Prostate gland (tissue), 2 donors: ENCODE measurements at regions not wholly inside any gene's neighbourhood (a gene's known extent, or its start where the extent isn't known, plus 50 kb on each side); places are given as distances from the start of the nearest gene placed in this dataset.
A peak's percentile ranks its signal among the peaks of the same experiment; 100 is the strongest.

Experiments
- DNase-seq: peaks from one replicate; pipeline ENCODE4 v3.0.0-alpha.2; 2019; ENCODE audit warnings: low spot score
- H3K27ac ChIP-seq, 2 donors: fragments of 200-600 bp; sonication (generic); 2 replicates each; pipeline ENCODE4 v1.5.1; 2017 to 2019
- H3K27me3 ChIP-seq: fragments of 200-600 bp; sonication (generic); replicated peaks from 2 replicates; pipeline ENCODE4 v1.5.1; 2019; ENCODE audit not compliant: insufficient read depth
- H3K36me3 ChIP-seq, 2 donors: fragments of 200-600 bp; sonication (generic); 1 replicate in 1 of 2; 2 replicates in 1 of 2; pipeline versions ENCODE4 v1.5.1 to v1.8.1; 2017 to 2019
- H3K4me1 ChIP-seq: fragments of 200-600 bp; sonication (generic); replicated peaks from 2 replicates; pipeline ENCODE4 v1.5.1; 2019
- H3K4me3 ChIP-seq, 2 donors: fragments of 200-600 bp; sonication (generic); 2 replicates each; pipeline ENCODE4 v1.5.1; 2017 to 2019
- H3K9me3 ChIP-seq: fragments of 200-600 bp; sonication (generic); 2 replicates; pipeline ENCODE4 v1.5.1; 2017
- POLR2A ChIP-seq: fragments of 450-650 bp; IDR thresholded peaks from one replicate; pipeline ENCODE4 v1.6.1; 2016; ENCODE audit warnings: antibody characterized with exemption, mild to moderate bottlenecking
- POLR2AphosphoS5 ChIP-seq: sonication (generic); formaldehyde crosslinking; IDR thresholded peaks from one replicate; pipeline ENCODE4 v1.6.1; 2017; ENCODE audit warnings: antibody characterized with exemption
- WGBS: methylation state at CpG from one replicate; pipeline ENCODE4 v1.1.5; 2018; 5-methylcytosine and 5-hydroxymethylcytosine counted together
- intact Hi-C: fragments of 100-400 bp; cut with DNase I; formaldehyde crosslinking; loops from one replicate; pipeline ENCODE4 v1.14.2; 2022
- TF ChIP-seq, protein P1 (sequence below), 4 experiments: fragments of 200-600 bp in 2 of 4; fragments of 450-650 bp in 2 of 4; sonication (generic) in 2 of 4; IDR thresholded peaks; 1 replicate in 3 of 4; 2 replicates in 1 of 4; pipeline ENCODE4 v1.5.1; 2016 to 2019; ENCODE audit warnings: antibody characterized with exemption in 4 of 4, mild to moderate bottlenecking in 2 of 4, moderate library complexity in 2 of 4

DNA sequence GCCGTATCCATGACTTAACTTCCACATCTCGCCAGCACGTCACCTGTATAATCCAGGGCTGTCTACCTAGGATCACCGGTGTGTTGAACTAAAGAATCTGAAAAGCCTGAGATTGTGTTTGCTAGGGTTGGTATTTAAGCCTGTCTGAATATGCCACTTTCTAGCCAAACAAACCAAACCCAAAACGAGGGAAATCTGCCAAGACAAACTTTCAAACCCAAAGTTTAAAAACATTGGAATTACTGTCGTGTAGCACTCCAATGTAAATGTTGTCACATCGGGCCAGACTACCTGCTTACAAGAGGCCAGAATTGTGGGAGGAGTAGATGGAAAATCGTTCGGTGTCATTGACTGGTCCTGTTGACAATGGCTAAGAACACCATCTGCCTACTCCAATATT lies 747.8 kb downstream of the EFNB2 start:
- intact Hi-C loops = no loop called here
- TF ChIP-seq, protein P1, sequence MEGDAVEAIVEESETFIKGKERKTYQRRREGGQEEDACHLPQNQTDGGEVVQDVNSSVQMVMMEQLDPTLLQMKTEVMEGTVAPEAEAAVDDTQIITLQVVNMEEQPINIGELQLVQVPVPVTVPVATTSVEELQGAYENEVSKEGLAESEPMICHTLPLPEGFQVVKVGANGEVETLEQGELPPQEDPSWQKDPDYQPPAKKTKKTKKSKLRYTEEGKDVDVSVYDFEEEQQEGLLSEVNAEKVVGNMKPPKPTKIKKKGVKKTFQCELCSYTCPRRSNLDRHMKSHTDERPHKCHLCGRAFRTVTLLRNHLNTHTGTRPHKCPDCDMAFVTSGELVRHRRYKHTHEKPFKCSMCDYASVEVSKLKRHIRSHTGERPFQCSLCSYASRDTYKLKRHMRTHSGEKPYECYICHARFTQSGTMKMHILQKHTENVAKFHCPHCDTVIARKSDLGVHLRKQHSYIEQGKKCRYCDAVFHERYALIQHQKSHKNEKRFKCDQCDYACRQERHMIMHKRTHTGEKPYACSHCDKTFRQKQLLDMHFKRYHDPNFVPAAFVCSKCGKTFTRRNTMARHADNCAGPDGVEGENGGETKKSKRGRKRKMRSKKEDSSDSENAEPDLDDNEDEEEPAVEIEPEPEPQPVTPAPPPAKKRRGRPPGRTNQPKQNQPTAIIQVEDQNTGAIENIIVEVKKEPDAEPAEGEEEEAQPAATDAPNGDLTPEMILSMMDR (IDR thresholded peaks at IDR 0.05) = no peak
- TF ChIP-seq POLR2A (no peak), POLR2AphosphoS5 (peak; percentile 66)
- H3K4me3 ChIP-seq = no peak overlapping the region
- no peaks in the 10 kb centered on the region for H3K36me3 ChIP-seq
- no peak overlapping the region for H3K27ac ChIP-seq
- DNase-seq = peak; percentile 58
- H3K9me3 ChIP-seq = no peaks in the 10 kb centered on the region
- no peaks in the 10 kb centered on the region for H3K4me1 ChIP-seq
- H3K27me3 ChIP-seq = no peaks in the 10 kb centered on the region
- WGBS = 55% methylated on average over 9 of the region's 9 CpGs

DNA sequence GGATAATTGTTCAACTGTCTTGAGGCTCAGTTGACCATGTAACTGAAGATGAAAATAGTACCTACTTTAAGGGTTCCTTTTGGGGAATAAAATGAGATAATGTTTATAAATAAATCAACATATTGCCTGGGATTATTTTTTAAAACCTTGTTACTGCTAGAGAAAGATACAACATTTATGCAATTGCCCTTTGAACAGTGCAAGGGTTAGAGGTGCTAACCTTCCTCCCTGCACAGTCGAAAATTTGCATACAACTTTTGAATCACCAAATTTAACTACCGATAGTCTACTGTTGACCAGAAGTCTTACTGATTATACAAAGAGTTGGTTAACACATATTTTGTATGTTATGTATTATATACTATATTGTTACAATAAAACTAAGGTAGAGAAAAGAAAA lies 750.0 kb downstream of the EFNB2 start:
- intact Hi-C loops = no loop called here
- Histone ChIP-seq H3K27ac (no peak overlapping the region), H3K9me3 (no peaks in the 10 kb centered on the region), H3K4me3 (no peak overlapping the region), H3K27me3 (no peaks in the 10 kb centered on the region), H3K4me1 (no peaks in the 10 kb centered on the region), H3K36me3 (no peaks in the 10 kb centered on the region)
- TF ChIP-seq, protein P1 (IDR thresholded peaks at IDR 0.05) = no peak
- no peak for TF ChIP-seq POLR2A
- TF ChIP-seq POLR2AphosphoS5 = no peak
- no peak for DNase-seq
- 97% methylated on average over 2 of the region's 2 CpGs for WGBS

DNA sequence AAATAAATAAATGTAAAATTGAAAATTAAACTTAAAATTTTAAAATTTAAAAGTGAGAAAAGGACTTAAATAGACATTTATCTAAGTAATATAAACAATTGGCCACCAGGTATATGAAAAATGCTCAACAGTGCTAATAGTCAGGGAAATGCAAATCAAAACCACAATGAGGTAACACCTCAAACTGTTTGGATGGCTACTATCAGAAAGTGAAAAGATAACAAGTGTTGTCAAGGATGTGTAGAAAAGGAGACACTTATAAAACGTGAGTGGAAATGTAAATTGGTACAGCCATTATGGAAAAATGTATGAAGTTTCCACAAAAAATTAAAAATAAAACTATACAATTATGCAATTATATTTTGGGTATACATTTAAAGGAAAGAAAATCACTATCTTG lies 752.2 kb downstream of the EFNB2 start:
- Histone ChIP-seq H3K27ac (no peak overlapping the region), H3K4me3 (no peak overlapping the region), H3K36me3 (no peaks in the 10 kb centered on the region), H3K27me3 (no peaks in the 10 kb centered on the region), H3K9me3 (no peaks in the 10 kb centered on the region), H3K4me1 (no peaks in the 10 kb centered on the region)
- intact Hi-C loops = no loop called here
- no peak for DNase-seq
- TF ChIP-seq, protein P1 (IDR thresholded peaks at IDR 0.05) = no peak
- TF ChIP-seq POLR2A (no peak), POLR2AphosphoS5 (no peak)
- 82% methylated on average over 1 of the region's 1 CpG for WGBS

DNA sequence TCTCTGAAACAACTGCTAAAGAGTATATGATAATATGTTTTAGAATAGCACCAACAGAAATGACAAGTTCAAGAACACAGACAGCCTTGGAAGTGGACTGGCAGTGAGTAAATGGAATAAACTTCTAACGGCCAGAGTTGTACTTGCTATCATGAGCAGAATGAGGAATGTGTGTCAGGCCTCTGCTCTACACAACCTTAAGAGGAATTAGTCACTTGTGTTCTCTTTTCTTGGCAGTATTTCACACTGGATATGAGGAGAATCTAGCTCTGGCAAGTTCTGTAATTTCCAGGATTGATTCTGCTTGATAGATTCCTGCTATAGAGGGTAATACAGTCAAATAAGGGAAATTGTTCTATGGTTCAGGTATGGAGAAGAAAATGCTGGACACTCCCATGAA lies 757.3 kb downstream of the EFNB2 start:
- TF ChIP-seq POLR2A (no peak), POLR2AphosphoS5 (no peak)
- TF ChIP-seq, protein P1 (IDR thresholded peaks at IDR 0.05) = no peak
- no peaks in the 10 kb centered on the region for H3K27me3 ChIP-seq
- intact Hi-C loops = no loop called here
- H3K4me1 ChIP-seq = no peaks in the 10 kb centered on the region
- no peak overlapping the region for H3K27ac ChIP-seq
- no peak for DNase-seq
- no peaks in the 10 kb centered on the region for H3K9me3 ChIP-seq
- WGBS = 57% methylated on average over 1 of the region's 1 CpG
- H3K4me3 ChIP-seq = no peak overlapping the region
- H3K36me3 ChIP-seq = no peaks in the 10 kb centered on the region

DNA sequence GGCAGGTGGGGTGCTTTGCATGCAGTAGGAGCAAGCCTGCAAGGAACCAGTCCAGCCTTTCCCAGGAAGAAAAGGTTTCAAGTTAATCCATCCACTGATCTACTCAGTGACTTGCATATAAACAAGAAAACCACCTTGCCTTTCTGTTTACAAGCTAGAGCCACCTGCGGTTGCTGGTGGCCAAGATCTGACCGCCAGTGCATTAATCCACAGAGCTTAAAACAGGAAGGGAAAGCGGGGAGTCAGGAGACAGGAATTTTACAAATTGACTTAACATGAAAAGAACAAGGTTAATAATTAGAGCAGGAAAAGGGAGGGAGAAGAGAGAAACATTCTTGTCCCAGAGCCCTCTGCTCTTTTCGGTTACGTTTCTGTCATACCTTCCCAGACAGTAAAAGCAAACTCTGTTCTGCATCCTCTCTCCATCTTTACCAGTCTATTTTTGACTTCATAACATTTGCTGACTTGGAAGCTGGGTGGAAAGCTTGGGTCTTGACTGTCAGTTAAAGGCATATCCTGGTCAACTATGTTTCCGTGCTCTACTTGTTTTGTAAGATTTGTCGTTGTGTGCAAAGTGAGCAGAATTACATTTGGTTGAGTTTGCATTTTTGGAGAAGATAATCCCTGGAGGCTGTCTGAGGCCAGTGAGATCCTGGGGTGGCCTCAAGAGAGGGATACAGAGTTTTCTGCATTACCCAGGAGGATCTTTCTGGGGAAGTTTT lies 760.6 kb downstream of the EFNB2 start:
- H3K27ac ChIP-seq = no peak overlapping the region
- H3K4me1 ChIP-seq = no peaks in the 10 kb centered on the region
- 48% methylated on average over 7 of the region's 7 CpGs for WGBS
- no peak overlapping the region for H3K4me3 ChIP-seq
- no peaks in the 10 kb centered on the region for H3K27me3 ChIP-seq
- TF ChIP-seq POLR2A = no peak
- no peak for TF ChIP-seq POLR2AphosphoS5
- TF ChIP-seq, protein P1 (IDR thresholded peaks at IDR 0.05) = no peak
- H3K36me3 ChIP-seq = no peaks in the 10 kb centered on the region
- H3K9me3 ChIP-seq = no peaks in the 10 kb centered on the region
- DNase-seq = no peak
- intact Hi-C loops = no loop called here
